ENCODE measurements at regions not wholly inside any gene's neighbourhood (a gene's known extent, or its start where the extent isn't known, plus 50 kb on each side); places are given as distances from the start of the nearest gene placed in this dataset.

GRCh38 chr20:23206995-23207394 is 120.9 kb upstream of the CD93 start:
- TF ChIP-seq CEBPB (IDR thresholded peaks at IDR 0.05; ENCODE audit: low read depth, low read length), result no peak
- no peak for TF ChIP-seq POLR2A (IDR thresholded peaks at IDR 0.05; ENCODE audit: low read depth, low read length)
- no peak for TF ChIP-seq CTCF (conservative IDR thresholded peaks at IDR 0.05; ENCODE audit: low read depth, low read length)
- TF ChIP-seq MXI1 (IDR thresholded peaks at IDR 0.05; ENCODE audit: borderline replicate concordance, low read depth, low read length), result no peak
- no peak for TF ChIP-seq RFX5 (IDR thresholded peaks at IDR 0.05; ENCODE audit: low read depth, low read length)
- TF ChIP-seq USF2 (IDR thresholded peaks at IDR 0.05; ENCODE audit: low read depth, low read length), result no peak
- TF ChIP-seq NFE2L2 (IDR thresholded peaks at IDR 0.05; ENCODE audit: low read depth, low read length), result no peak
- no peak for TF ChIP-seq MAFK (IDR thresholded peaks at IDR 0.05; ENCODE audit: low read depth, low read length)
- no peak for TF ChIP-seq MAZ (IDR thresholded peaks at IDR 0.05; ENCODE audit: borderline replicate concordance, low read depth, low read length)
- no peak for TF ChIP-seq BHLHE40 (IDR thresholded peaks at IDR 0.05; ENCODE audit: low read depth, low read length)
- TF ChIP-seq RAD21 (IDR thresholded peaks at IDR 0.05; ENCODE audit: low read length), result no peak
